Mucosa of descending colon (tissue), 3 donors: ENCODE measurements at regions not wholly inside any gene's neighbourhood (a gene's known extent, or its start where the extent isn't known, plus 50 kb on each side); places are given as distances from the start of the nearest gene placed in this dataset.

ENCODE experiments used
- ATAC-seq: fragments of 200-7000 bp; cut with Tn5 transposase; one replicate; pipeline ENCODE4 v1.9.1; 2020; ENCODE audit warnings: mild to moderate bottlenecking, moderate library complexity
- DNase-seq, 3 donors: peaks; one replicate each; pipeline ENCODE4 v3.0.0-alpha.2; 2020
- H3K36me3 ChIP-seq: fragments of 200-600 bp; one replicate; pipeline ENCODE4 v1.8.0; 2021; ENCODE audit warnings: low read depth, mild to moderate bottlenecking
- H3K4me1 ChIP-seq: fragments of 200-600 bp; one replicate; pipeline ENCODE4 v1.8.0; 2021; ENCODE audit warnings: low read depth, mild to moderate bottlenecking
- H3K4me3 ChIP-seq: fragments of 200-600 bp; one replicate; pipeline ENCODE4 v1.8.0; 2021; ENCODE audit warnings: mild to moderate bottlenecking
- H3K9me3 ChIP-seq: fragments of 200-600 bp; one replicate; pipeline ENCODE4 v1.8.0; 2021; ENCODE audit warnings: mild to moderate bottlenecking
- CTCF ChIP-seq: fragments of 200-600 bp; IDR thresholded peaks from one replicate; pipeline ENCODE4 v1.8.0; 2022; ENCODE audit warnings: antibody characterized with exemption, mild to moderate bottlenecking
- intact Hi-C, 2 donors: fragments of 100-400 bp; cut with DNase I in 1 of 2; cut with micrococcal nuclease in 1 of 2; formaldehyde crosslinking; loops; one replicate each; pipeline versions ENCODE4 v1.11.0 to v1.11.1; 2022; cut with DNase I, micrococcal nuclease
- donor health status: DM: no; HTN: no; CAD: no; lungs with moderate emphysema.
- donor health status: DM: no; HTN: no; CAD: no.
- donor health status: DM: no; HTN: yes; CAD: no.

- Histone ChIP-seq H3K9me3 (no peaks in the 10 kb centered on the region), H3K4me1 (no peaks in the 10 kb centered on the region), H3K4me3 (no peak overlapping the region), H3K36me3 (no peaks in the 10 kb centered on the region)
- TF ChIP-seq CTCF, result no peak
- intact Hi-C loops, result no loop called here
- DNase-seq, result no peak
- no peak for ATAC-seq
These were observed 68.0 kb upstream of the KCNQ5 start for GRCh38 chr6:72553531-72554511.

- DNase-seq, result no peak
- Histone ChIP-seq H3K4me3 (no peak overlapping the region), H3K9me3 (no peaks in the 10 kb centered on the region), H3K4me1 (no peaks in the 10 kb centered on the region), H3K36me3 (no peaks in the 10 kb centered on the region)
- intact Hi-C loops, result no loop called here
- no peak for ATAC-seq
- no peak for TF ChIP-seq CTCF
These were observed 67.1 kb upstream of the KCNQ5 start for GRCh38 chr6:72554761-72555221.

- TF ChIP-seq CTCF, result no peak
- no peak for DNase-seq
- no peaks in the 10 kb centered on the region for H3K4me1 ChIP-seq
- ATAC-seq, result no peak
- no peaks in the 10 kb centered on the region for H3K9me3 ChIP-seq
- no peaks in the 10 kb centered on the region for H3K36me3 ChIP-seq
- H3K4me3 ChIP-seq, result no peak overlapping the region
- intact Hi-C loops, result no loop called here
These were observed 62.8 kb upstream of the KCNQ5 start for GRCh38 chr6:72559067-72559466.

- Histone ChIP-seq H3K9me3 (no peaks in the 10 kb centered on the region), H3K4me3 (no peak overlapping the region), H3K4me1 (no peaks in the 10 kb centered on the region), H3K36me3 (no peaks in the 10 kb centered on the region)
- TF ChIP-seq CTCF, result no peak
- intact Hi-C loops, result no loop called here
- no peak for DNase-seq
- no peak for ATAC-seq
These were observed 62.3 kb upstream of the KCNQ5 start for GRCh38 chr6:72559555-72559954.

GRCh38 chr6:72560721-72561593, 60.9 kb upstream of the KCNQ5 start:
- Histone ChIP-seq H3K36me3 (no peaks in the 10 kb centered on the region), H3K9me3 (no peaks in the 10 kb centered on the region), H3K4me3 (no peak overlapping the region), H3K4me1 (no peaks in the 10 kb centered on the region)
- no peak for ATAC-seq
- no peak for DNase-seq
- intact Hi-C loops, result no loop called here
- TF ChIP-seq CTCF, result no peak
